ENCODE measurements at regions not wholly inside any gene's neighbourhood (a gene's known extent, or its start where the extent isn't known, plus 50 kb on each side); places are given as distances from the start of the nearest gene placed in this dataset.

DNA sequence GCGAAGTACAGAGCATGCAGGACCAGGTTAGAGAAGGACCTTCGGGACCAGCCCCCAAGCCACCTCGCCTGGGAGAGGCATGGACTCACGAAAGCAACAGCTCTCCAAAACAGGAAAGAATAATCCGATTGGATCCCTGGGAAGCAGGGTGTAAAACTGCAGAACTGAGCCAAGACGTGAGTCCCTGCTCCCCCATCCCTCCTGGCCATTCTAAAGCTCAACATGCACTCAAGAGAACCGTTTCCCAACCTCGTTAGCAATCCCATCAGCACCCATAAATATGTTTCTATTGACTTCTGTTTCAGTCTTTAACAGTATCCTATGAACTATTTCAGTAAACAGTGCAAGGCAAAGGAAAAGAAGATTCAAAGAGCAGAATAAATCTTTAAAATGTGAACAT, 167.0 kb downstream of the COPRS start:
- in situ Hi-C loops (cut with MboI) (no loop called here), intact Hi-C loops (cut with micrococcal nuclease) (no loop called here)
- DNase-seq (ENCODE audit: extremely low read depth in 1 of 4, low spot score in 3 of 4) (peak in 1 of 4 experiments; percentile 2), ATAC-seq (no peak), FAIRE-seq (no peak)
- H4K20me1 ChIP-seq (replicated peaks; ENCODE audit: control insufficient read depth, insufficient read depth, low read length) = no peaks in the 10 kb centered on the region
- H3K4me2 ChIP-seq (ENCODE audit: insufficient read depth, low read length) = no peak overlapping the region
- no peaks in the 10 kb centered on the region for H3K36me3 ChIP-seq (ENCODE audit: control insufficient read depth, insufficient read depth, low read length)
- no peak overlapping the region for H3K27ac ChIP-seq (ENCODE audit: extremely low read depth, low read depth, low read length)
- H3K9me1 ChIP-seq (ENCODE audit: control insufficient read depth, insufficient read depth, low read length) = no peaks in the 10 kb centered on the region
- 0% methylated on average over 8 of the region's 8 CpGs for WGBS (ENCODE audit: insufficient coverage, low coverage, missing lambda C conversion rate)
- CTCF ChIA-PET (ENCODE audit: low intra/inter-chr PET ratio) = no interaction called here
- H3K9ac ChIP-seq (ENCODE audit: insufficient read depth in 1 of 2, low read depth in 2 of 2, low read length in 2 of 2) = no peak overlapping the region
- no TSS peak for BruUV-seq (replicated peaks)
- H3K79me2 ChIP-seq (ENCODE audit: control insufficient read depth, insufficient read depth, low read length) = no peaks in the 10 kb centered on the region
- POLR2A ChIA-PET = interaction anchor here (0.5 kb wide), 1 partner anchor 180 kb away, joined by 3 read pairs; no protein-coding TSS in a partner anchor
- H3K9me3 ChIP-seq (replicated peaks; ENCODE audit: control insufficient read depth, insufficient read depth, low read depth, low read length) = no peaks in the 10 kb centered on the region
- H3K27me3 ChIP-seq (ENCODE audit: control insufficient read depth in 2 of 2, insufficient read depth in 2 of 2, low read length in 2 of 2) = peaks cover 11 to 39% of the 10 kb centered on the region in 2 experiments
- H3K4me3 ChIP-seq = no peak overlapping the region
- H2AFZ ChIP-seq (ENCODE audit: low read depth, low read length) = no peak overlapping the region
- TF ChIP-seq ZNF232 (CRISPR knock-in tag; IDR thresholded peaks at IDR 0.05) (no peak), NCOA4 (IDR thresholded peaks at IDR 0.05; ENCODE audit: partially characterized antibody) (no peak)
- H3K4me1 ChIP-seq (replicated peaks in 1 of 2; ENCODE audit: control insufficient read depth in 2 of 2, insufficient read depth in 2 of 2, low read length in 2 of 2) = no peaks in the 10 kb centered on the region

DNA sequence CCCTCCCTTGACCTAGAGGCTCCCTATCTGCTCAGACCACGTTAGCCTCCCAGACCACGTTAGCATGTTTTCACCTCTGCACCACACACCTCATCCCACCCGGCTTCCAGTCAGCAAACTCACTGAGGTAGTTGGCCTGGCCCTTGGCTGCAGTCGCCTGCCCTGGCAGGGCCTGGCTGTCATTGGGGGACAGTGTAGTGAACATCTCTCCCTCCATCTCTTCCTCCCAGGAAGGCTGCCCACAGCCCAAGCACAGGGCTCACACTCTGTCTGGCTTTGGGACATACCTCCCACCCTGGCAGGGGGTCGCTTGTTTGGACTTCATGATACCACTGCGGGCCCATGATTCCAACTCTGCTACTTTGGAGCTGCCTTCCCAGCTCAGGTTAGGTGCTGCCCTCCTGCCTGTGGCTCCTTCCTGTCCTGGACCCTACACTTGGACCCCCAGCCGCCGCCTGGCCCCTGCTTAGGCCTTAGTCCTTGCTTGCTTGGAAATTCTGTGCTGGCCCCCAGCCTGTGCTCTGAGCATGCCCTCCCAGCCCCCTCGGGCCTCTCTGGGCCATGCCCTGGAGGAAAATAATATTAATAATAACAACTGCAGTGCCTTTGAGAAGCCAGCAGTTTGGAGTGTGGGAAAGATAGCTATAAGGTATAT, 167.7 kb downstream of the COPRS start:
- H3K9ac ChIP-seq (ENCODE audit: insufficient read depth in 1 of 2, low read depth in 2 of 2, low read length in 2 of 2) = no peak overlapping the region
- no peaks in the 10 kb centered on the region for H3K79me2 ChIP-seq (ENCODE audit: control insufficient read depth, insufficient read depth, low read length)
- in situ Hi-C loops (cut with MboI) = no loop called here
- peaks cover 11 to 32% of the 10 kb centered on the region in 2 experiments for H3K27me3 ChIP-seq (ENCODE audit: control insufficient read depth in 2 of 2, insufficient read depth in 2 of 2, low read length in 2 of 2)
- H4K20me1 ChIP-seq (replicated peaks; ENCODE audit: control insufficient read depth, insufficient read depth, low read length) = no peaks in the 10 kb centered on the region
- H3K9me1 ChIP-seq (ENCODE audit: control insufficient read depth, insufficient read depth, low read length) = no peaks in the 10 kb centered on the region
- peak in 1 of 4 experiments; percentile 8 for DNase-seq (ENCODE audit: extremely low read depth in 1 of 4, low spot score in 3 of 4)
- H3K4me3 ChIP-seq = no peak overlapping the region
- no peaks in the 10 kb centered on the region for H3K4me1 ChIP-seq (replicated peaks in 1 of 2; ENCODE audit: control insufficient read depth in 2 of 2, insufficient read depth in 2 of 2, low read length in 2 of 2)
- TF ChIP-seq TCF7 (IDR thresholded peaks at IDR 0.05; ENCODE audit: borderline replicate concordance) (no peak), HIVEP1 (CRISPR knock-in tag; IDR thresholded peaks at IDR 0.05) (no peak), ZNF124 (CRISPR knock-in tag; IDR thresholded peaks at IDR 0.05) (no peak), CAMTA2 (CRISPR knock-in tag; conservative IDR thresholded peaks at IDR 0.05) (no peak), MAZ (CRISPR knock-in tag; conservative IDR thresholded peaks at IDR 0.05 in 1 of 2, IDR thresholded peaks at IDR 0.05 in 1 of 2) (no peak), ZBTB17 (CRISPR knock-in tag; IDR thresholded peaks at IDR 0.05) (no peak), CCAR2 (IDR thresholded peaks at IDR 0.05; ENCODE audit: low read depth, low read length) (no peak), ZNF140 (CRISPR knock-in tag; IDR thresholded peaks at IDR 0.05) (no peak), ZFP1 (CRISPR knock-in tag; IDR thresholded peaks at IDR 0.05) (no peak), FOS (IDR thresholded peaks at IDR 0.05; ENCODE audit: extremely low read depth, insufficient read length) (no peak), WHSC1 (IDR thresholded peaks at IDR 0.05; ENCODE audit: low read length) (no peak), FOXA3 (CRISPR knock-in tag; conservative IDR thresholded peaks at IDR 0.05 in 1 of 2, IDR thresholded peaks at IDR 0.05 in 1 of 2) (no peak), DNMT1 (IDR thresholded peaks at IDR 0.05) (no peak), GABPA (tag; conservative IDR thresholded peaks at IDR 0.05; ENCODE audit: low read depth) (no peak), ZNF644 (tag; IDR thresholded peaks at IDR 0.05; ENCODE audit: low read depth) (no peak), DMBX1 (CRISPR knock-in tag; IDR thresholded peaks at IDR 0.05; ENCODE audit: borderline replicate concordance) (no peak), TAF15 (IDR thresholded peaks at IDR 0.05; ENCODE audit: low read depth, low read length) (no peak)
- WGBS (ENCODE audit: insufficient coverage, low coverage, missing lambda C conversion rate) = under 1% methylated on average over 9 of the region's 9 CpGs
- intact Hi-C loops (cut with micrococcal nuclease) = no loop called here
- ChIA-PET POLR2A (interaction anchor here (0.5 to 0.7 kb wide), 2 partner anchors 27 to 179 kb away, joined by 3 read pairs; no protein-coding TSS in a partner anchor), CTCF (ENCODE audit: low intra/inter-chr PET ratio) (no interaction called here)
- H3K36me3 ChIP-seq (ENCODE audit: control insufficient read depth, insufficient read depth, low read length) = no peaks in the 10 kb centered on the region
- FAIRE-seq = no peak
- no peak overlapping the region for H3K27ac ChIP-seq (ENCODE audit: extremely low read depth, low read depth, low read length)
- H3K9me3 ChIP-seq (replicated peaks; ENCODE audit: control insufficient read depth, insufficient read depth, low read depth, low read length) = no peaks in the 10 kb centered on the region
- no peak overlapping the region for H3K4me2 ChIP-seq (ENCODE audit: insufficient read depth, low read length)
- ATAC-seq = no peak
- H2AFZ ChIP-seq (ENCODE audit: low read depth, low read length) = no peak overlapping the region
- BruUV-seq (replicated peaks) = no TSS peak
